Neural progenitor cell (in vitro differentiated cells): ENCODE measurements at regions not wholly inside any gene's neighbourhood (a gene's known extent, or its start where the extent isn't known, plus 50 kb on each side); places are given as distances from the start of the nearest gene placed in this dataset.

Experiments used
- DNase-seq: peaks from one replicate; pipeline ENCODE4 v3.0.0-alpha.2; 2016; ENCODE audit warnings: low spot score
- H2AFZ ChIP-seq: fragments of 200-600 bp; sonication (generic); replicated peaks from 2 replicates; pipeline ENCODE4 v1.6.1; 2016; ENCODE audit warnings: antibody characterized with exemption
- H3F3A ChIP-seq: fragments of 200-600 bp; sonication (generic); 2 replicates; pipeline ENCODE4 v1.6.1; 2016; ENCODE audit warnings: antibody characterized with exemption, low read depth
- H3K27ac ChIP-seq: fragments of 200-600 bp; sonication (generic); 2 replicates; pipeline ENCODE4 v1.5.1; 2016; ENCODE audit warnings: mild to moderate bottlenecking
- H3K27me3 ChIP-seq: fragments of 200-600 bp; sonication (generic); 2 replicates; pipeline ENCODE4 v1.6.1; 2016; ENCODE audit warnings: mild to moderate bottlenecking, moderate library complexity
- H3K36me3 ChIP-seq: fragments of 200-600 bp; sonication (generic); 2 replicates; pipeline ENCODE4 v1.5.1; 2016
- H3K4me1 ChIP-seq: fragments of 200-600 bp; sonication (generic); 2 replicates; pipeline ENCODE4 v1.6.1; 2016; ENCODE audit warnings: mixed run types
- H3K4me2 ChIP-seq: fragments of 200-600 bp; sonication (generic); 2 replicates; pipeline ENCODE4 v1.6.1; 2016
- H3K4me3 ChIP-seq: fragments of 200-600 bp; sonication (generic); 2 replicates; pipeline ENCODE4 v1.5.1; 2016
- H3K79me2 ChIP-seq: fragments of 200-600 bp; sonication (generic); 2 replicates; pipeline ENCODE4 v1.6.1; 2016; ENCODE audit warnings: low read depth
- H3K9ac ChIP-seq: fragments of 200-600 bp; sonication (generic); 2 replicates; pipeline ENCODE4 v1.6.1; 2016
- H3K9me3 ChIP-seq: fragments of 200-600 bp; sonication (generic); 2 replicates; pipeline ENCODE4 v1.5.1; 2016; ENCODE audit warnings: low read depth
- H4K20me1 ChIP-seq: fragments of 200-600 bp; sonication (generic); 2 replicates; pipeline ENCODE4 v1.6.1; 2016; ENCODE audit warnings: low read depth
- H3K27ac Mint-ChIP-seq: 3 replicates; pipeline ENCODE4 v1.8.0; 2021; ENCODE audit warnings: mixed read lengths
- H3K27me3 Mint-ChIP-seq: 2 replicates; pipeline ENCODE4 v1.8.0; 2022; ENCODE audit warnings: low read depth, mild to moderate bottlenecking, inconsistent platforms, moderate library complexity, mixed read lengths; ENCODE audit not compliant: insufficient read depth
- H3K36me3 Mint-ChIP-seq: 3 replicates; pipeline ENCODE4 v1.8.0; 2021; ENCODE audit warnings: mixed read lengths
- H3K4me1 Mint-ChIP-seq: 3 replicates; pipeline ENCODE4 v1.8.0; 2021; ENCODE audit warnings: mixed read lengths
- H3K4me3 Mint-ChIP-seq: 3 replicates; pipeline ENCODE4 v1.8.0; 2021; ENCODE audit warnings: mild to moderate bottlenecking, moderate library complexity, mixed read lengths
- H3K9me3 Mint-ChIP-seq: 3 replicates; pipeline ENCODE4 v1.8.0; 2020; ENCODE audit warnings: mixed read lengths
- EZH2 ChIP-seq: fragments of 200-600 bp; sonication (generic); IDR thresholded peaks from 2 replicates; pipeline ENCODE4 v1.6.1; 2017; ENCODE audit warnings: antibody characterized with exemption, mild to moderate bottlenecking, moderate library complexity
- EZH2phosphoT487 ChIP-seq: fragments of 200-600 bp; sonication (generic); IDR thresholded peaks from 2 replicates; pipeline ENCODE4 v1.6.1; 2017; ENCODE audit warnings: antibody characterized with exemption
- TF ChIP-seq, protein P1 (sequence below): fragments of 200-600 bp; sonication (generic); IDR thresholded peaks from 2 replicates; pipeline ENCODE4 v1.5.1; 2017; ENCODE audit warnings: antibody characterized with exemption, mild to moderate bottlenecking

DNA sequence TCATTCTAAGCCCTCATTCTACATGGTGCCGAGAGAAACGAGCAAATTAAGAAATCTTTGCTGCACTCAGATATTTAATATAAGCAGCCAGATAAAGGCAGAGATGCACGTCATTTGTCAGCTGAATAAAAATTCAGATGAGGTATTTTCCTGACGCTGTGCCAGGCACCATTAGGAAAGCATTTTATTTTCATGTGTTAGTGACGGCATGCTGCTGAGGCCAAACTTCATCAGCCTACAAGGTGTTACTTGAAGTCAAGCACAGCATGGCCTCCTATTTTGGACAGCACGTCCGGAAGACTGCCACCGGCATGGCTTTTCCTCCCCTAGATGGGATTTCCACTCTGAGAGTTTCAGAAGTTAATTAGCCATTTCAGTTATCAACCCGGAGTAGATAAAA lies 70.3 kb downstream of the IRX3 start:
- DNase-seq = no peak
- Histone ChIP-seq H3K79me2 (no peaks in the 10 kb centered on the region), H3K27ac (no peak overlapping the region), H3K4me2 (no peak overlapping the region), H3F3A (no peaks in the 10 kb centered on the region), H3K9ac (no peak overlapping the region), H3K4me3 (no peak overlapping the region), H3K36me3 (no peaks in the 10 kb centered on the region), H3K9me3 (no peaks in the 10 kb centered on the region), H4K20me1 (no peaks in the 10 kb centered on the region), H2AFZ (no peak overlapping the region), H3K4me1 (no peaks in the 10 kb centered on the region), H3K27me3 (no peaks in the 10 kb centered on the region)
- peaks cover 2% of the 10 kb centered on the region for H3K9me3 Mint-ChIP-seq
- no peak overlapping the region for H3K4me3 Mint-ChIP-seq
- TF ChIP-seq EZH2phosphoT487 = no peak
- TF ChIP-seq, protein P1, sequence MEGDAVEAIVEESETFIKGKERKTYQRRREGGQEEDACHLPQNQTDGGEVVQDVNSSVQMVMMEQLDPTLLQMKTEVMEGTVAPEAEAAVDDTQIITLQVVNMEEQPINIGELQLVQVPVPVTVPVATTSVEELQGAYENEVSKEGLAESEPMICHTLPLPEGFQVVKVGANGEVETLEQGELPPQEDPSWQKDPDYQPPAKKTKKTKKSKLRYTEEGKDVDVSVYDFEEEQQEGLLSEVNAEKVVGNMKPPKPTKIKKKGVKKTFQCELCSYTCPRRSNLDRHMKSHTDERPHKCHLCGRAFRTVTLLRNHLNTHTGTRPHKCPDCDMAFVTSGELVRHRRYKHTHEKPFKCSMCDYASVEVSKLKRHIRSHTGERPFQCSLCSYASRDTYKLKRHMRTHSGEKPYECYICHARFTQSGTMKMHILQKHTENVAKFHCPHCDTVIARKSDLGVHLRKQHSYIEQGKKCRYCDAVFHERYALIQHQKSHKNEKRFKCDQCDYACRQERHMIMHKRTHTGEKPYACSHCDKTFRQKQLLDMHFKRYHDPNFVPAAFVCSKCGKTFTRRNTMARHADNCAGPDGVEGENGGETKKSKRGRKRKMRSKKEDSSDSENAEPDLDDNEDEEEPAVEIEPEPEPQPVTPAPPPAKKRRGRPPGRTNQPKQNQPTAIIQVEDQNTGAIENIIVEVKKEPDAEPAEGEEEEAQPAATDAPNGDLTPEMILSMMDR = no peak
- TF ChIP-seq EZH2 = no peak
- H3K27me3 Mint-ChIP-seq = peaks cover 9% of the 10 kb centered on the region
- H3K27ac Mint-ChIP-seq = no peak overlapping the region
- no peaks in the 10 kb centered on the region for H3K36me3 Mint-ChIP-seq
- peaks cover 6% of the 10 kb centered on the region for H3K4me1 Mint-ChIP-seq

DNA sequence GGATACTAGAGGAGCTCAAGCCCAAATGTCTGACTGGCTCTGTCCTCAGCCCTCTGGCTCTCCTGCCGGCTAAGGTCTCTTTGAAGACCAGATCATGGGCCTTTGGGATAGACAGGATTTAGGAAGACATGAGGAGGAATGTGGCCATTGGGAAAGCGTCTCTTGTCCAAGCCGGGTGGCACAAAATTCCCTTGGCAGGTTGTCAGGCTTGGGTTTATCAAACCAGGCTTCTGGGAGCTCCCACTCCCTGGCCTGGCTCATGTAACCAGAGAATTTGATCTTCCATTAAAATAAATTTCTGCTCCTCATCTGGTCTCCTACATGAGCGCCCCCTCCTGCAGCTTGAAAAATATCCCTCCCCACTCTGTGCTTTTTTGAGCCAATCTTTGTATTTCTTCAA lies 71.1 kb downstream of the IRX3 start:
- no peaks in the 10 kb centered on the region for H3K79me2 ChIP-seq
- no peaks in the 10 kb centered on the region for H4K20me1 ChIP-seq
- no peaks in the 10 kb centered on the region for H3K36me3 ChIP-seq
- H3K4me1 ChIP-seq = no peaks in the 10 kb centered on the region
- TF ChIP-seq EZH2phosphoT487 = no peak
- TF ChIP-seq, protein P1 = no peak
- no peak for TF ChIP-seq EZH2
- no peak overlapping the region for H3K4me3 ChIP-seq
- no peak overlapping the region for H3K9ac ChIP-seq
- no peak overlapping the region for H3K27ac ChIP-seq
- Mint-ChIP-seq H3K9me3 (peaks cover 2% of the 10 kb centered on the region), H3K4me1 (peaks cover 8% of the 10 kb centered on the region), H3K4me3 (no peak overlapping the region), H3K36me3 (no peaks in the 10 kb centered on the region), H3K27ac (no peak overlapping the region), H3K27me3 (peaks cover 10% of the 10 kb centered on the region)
- no peak for DNase-seq
- no peak overlapping the region for H3K4me2 ChIP-seq
- H3K9me3 ChIP-seq = no peaks in the 10 kb centered on the region
- H3K27me3 ChIP-seq = peaks cover 6% of the 10 kb centered on the region
- no peaks in the 10 kb centered on the region for H3F3A ChIP-seq
- no peak overlapping the region for H2AFZ ChIP-seq

DNA sequence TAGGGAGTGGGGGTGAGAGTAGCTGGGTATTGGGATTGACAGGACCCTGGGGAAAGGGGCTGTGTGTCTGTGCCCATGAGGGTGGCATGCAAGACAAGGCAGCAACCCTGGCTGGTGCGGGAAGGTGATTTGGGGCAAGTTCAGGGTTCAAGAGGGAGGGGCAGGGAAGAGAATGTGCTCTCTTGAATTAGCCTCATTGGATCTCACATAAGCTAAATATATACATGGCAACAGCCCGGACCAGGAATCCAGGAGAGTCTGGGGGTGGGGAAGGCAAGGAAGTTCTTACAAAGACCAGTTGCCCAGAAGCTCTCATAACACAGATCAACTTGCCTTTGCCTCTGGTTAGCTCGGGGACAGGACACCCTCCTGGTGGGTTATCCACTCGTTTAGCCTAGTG lies 73.3 kb downstream of the IRX3 start:
- no peaks in the 10 kb centered on the region for H3K9me3 ChIP-seq
- Mint-ChIP-seq H3K36me3 (no peaks in the 10 kb centered on the region), H3K4me3 (no peak overlapping the region), H3K27ac (no peak overlapping the region), H3K27me3 (peaks cover 11% of the 10 kb centered on the region), H3K4me1 (peaks cover 15% of the 10 kb centered on the region), H3K9me3 (peaks cover 2% of the 10 kb centered on the region)
- H3K27ac ChIP-seq = no peak overlapping the region
- H3K4me2 ChIP-seq = no peak overlapping the region
- H3K4me1 ChIP-seq = peaks cover 5% of the 10 kb centered on the region
- no peak for DNase-seq
- no peak overlapping the region for H2AFZ ChIP-seq
- H3K9ac ChIP-seq = no peak overlapping the region
- TF ChIP-seq, protein P1 = no peak
- TF ChIP-seq EZH2phosphoT487 (no peak), EZH2 (no peak)
- H3K27me3 ChIP-seq = peaks cover 23% of the 10 kb centered on the region
- no peaks in the 10 kb centered on the region for H3K79me2 ChIP-seq
- no peaks in the 10 kb centered on the region for H3F3A ChIP-seq
- no peak overlapping the region for H3K4me3 ChIP-seq
- no peaks in the 10 kb centered on the region for H3K36me3 ChIP-seq
- no peaks in the 10 kb centered on the region for H4K20me1 ChIP-seq

DNA sequence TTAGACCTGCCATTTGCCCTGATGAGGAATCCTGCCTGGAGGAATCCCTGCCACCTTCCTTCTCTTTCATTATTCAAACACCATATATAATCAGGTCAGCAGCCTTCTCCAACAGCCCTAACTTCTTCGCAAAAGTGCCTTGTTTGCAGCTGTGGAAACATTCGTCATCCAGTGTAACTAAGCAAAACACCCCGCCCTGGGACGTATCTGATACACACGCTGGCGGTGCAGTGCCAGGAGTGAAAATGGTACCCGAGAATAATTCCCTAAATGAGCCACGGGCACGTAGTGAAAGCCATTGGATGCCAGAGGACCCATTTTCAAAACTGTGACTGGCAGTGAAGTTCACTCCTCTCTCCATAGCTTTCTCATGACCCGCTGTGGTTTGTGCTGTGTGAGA lies 73.7 kb downstream of the IRX3 start:
- Histone ChIP-seq H3K27me3 (peaks cover 24% of the 10 kb centered on the region), H3K9ac (no peak overlapping the region), H3K4me3 (no peak overlapping the region), H4K20me1 (no peaks in the 10 kb centered on the region), H2AFZ (no peak overlapping the region), H3K9me3 (no peaks in the 10 kb centered on the region), H3K36me3 (no peaks in the 10 kb centered on the region), H3K4me1 (peaks cover 9% of the 10 kb centered on the region), H3K79me2 (no peaks in the 10 kb centered on the region), H3F3A (no peaks in the 10 kb centered on the region), H3K4me2 (no peak overlapping the region), H3K27ac (no peak overlapping the region)
- H3K27ac Mint-ChIP-seq = no peak overlapping the region
- TF ChIP-seq, protein P1 = no peak
- TF ChIP-seq EZH2phosphoT487 (no peak), EZH2 (no peak)
- H3K27me3 Mint-ChIP-seq = peaks cover 8% of the 10 kb centered on the region
- H3K4me1 Mint-ChIP-seq = peaks cover 19% of the 10 kb centered on the region
- no peaks in the 10 kb centered on the region for H3K36me3 Mint-ChIP-seq
- no peak for DNase-seq
- peaks cover 2% of the 10 kb centered on the region for H3K9me3 Mint-ChIP-seq
- no peak overlapping the region for H3K4me3 Mint-ChIP-seq
